NB4 (cell line): ENCODE measurements at regions not wholly inside any gene's neighbourhood (a gene's known extent, or its start where the extent isn't known, plus 50 kb on each side); places are given as distances from the start of the nearest gene placed in this dataset.

Experiments used
- DNase-seq: peaks from one replicate; pipeline ENCODE4 v3.0.0; 2010; ENCODE audit warnings: low read depth
- H3K4me3 ChIP-seq: one replicate; pipeline ENCODE4 v1.5.1; 2011; ENCODE audit warnings: mild to moderate bottlenecking, low read depth, low read length, moderate library complexity
- MYC ChIP-seq: IDR thresholded peaks from 2 replicates; pipeline ENCODE4 v1.6.1; 2011; ENCODE audit warnings: low read depth, low read length
- POLR2A ChIP-seq: IDR thresholded peaks from 2 replicates; pipeline ENCODE4 v1.6.1; 2011; ENCODE audit warnings: mild to moderate bottlenecking; ENCODE audit not compliant: insufficient read length; ENCODE audit errors: extremely low read depth
- TF ChIP-seq, protein P1 (sequence below): IDR thresholded peaks from one replicate; pipeline ENCODE4 v1.5.1; 2012; ENCODE audit warnings: low read depth, low read length
- TF ChIP-seq, protein P2 (sequence below): IDR thresholded peaks from 2 replicates; pipeline ENCODE4 v1.6.1; 2011; ENCODE audit warnings: low read depth, low read length

DNA sequence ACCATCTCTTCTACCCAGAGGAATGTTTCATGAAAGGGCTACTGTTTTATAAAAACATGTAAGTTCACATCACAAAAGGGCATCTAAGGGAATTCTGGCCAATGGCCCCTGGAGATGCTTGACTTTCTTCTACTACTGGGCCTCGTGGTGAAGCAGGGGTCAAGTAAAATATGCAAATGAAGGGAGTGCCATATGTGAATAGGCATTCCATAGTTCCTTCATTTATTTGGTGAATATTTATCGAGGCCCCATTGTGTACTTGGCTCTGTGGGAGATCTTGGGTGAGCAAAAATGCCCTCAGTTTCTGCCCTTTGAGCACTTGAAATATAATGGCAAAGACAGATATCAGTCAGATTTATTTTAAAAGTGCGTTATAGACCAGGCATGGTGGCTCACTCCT, 101.3 kb upstream of the CACNA2D3 start:
- TF ChIP-seq MYC (no peak), POLR2A (no peak)
- TF ChIP-seq, protein P1, sequence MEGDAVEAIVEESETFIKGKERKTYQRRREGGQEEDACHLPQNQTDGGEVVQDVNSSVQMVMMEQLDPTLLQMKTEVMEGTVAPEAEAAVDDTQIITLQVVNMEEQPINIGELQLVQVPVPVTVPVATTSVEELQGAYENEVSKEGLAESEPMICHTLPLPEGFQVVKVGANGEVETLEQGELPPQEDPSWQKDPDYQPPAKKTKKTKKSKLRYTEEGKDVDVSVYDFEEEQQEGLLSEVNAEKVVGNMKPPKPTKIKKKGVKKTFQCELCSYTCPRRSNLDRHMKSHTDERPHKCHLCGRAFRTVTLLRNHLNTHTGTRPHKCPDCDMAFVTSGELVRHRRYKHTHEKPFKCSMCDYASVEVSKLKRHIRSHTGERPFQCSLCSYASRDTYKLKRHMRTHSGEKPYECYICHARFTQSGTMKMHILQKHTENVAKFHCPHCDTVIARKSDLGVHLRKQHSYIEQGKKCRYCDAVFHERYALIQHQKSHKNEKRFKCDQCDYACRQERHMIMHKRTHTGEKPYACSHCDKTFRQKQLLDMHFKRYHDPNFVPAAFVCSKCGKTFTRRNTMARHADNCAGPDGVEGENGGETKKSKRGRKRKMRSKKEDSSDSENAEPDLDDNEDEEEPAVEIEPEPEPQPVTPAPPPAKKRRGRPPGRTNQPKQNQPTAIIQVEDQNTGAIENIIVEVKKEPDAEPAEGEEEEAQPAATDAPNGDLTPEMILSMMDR: no peak
- TF ChIP-seq, protein P2, sequence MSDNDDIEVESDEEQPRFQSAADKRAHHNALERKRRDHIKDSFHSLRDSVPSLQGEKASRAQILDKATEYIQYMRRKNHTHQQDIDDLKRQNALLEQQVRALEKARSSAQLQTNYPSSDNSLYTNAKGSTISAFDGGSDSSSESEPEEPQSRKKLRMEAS: no peak
- H3K4me3 ChIP-seq: no peak overlapping the region
- no peak for DNase-seq

GRCh38 chr3:54020436-54020835, 101.9 kb upstream of the CACNA2D3 start:
- no peak for DNase-seq
- no peak for TF ChIP-seq MYC
- TF ChIP-seq, protein P1: no peak
- no peak for TF ChIP-seq POLR2A
- TF ChIP-seq, protein P2: no peak
- no peak overlapping the region for H3K4me3 ChIP-seq

DNA sequence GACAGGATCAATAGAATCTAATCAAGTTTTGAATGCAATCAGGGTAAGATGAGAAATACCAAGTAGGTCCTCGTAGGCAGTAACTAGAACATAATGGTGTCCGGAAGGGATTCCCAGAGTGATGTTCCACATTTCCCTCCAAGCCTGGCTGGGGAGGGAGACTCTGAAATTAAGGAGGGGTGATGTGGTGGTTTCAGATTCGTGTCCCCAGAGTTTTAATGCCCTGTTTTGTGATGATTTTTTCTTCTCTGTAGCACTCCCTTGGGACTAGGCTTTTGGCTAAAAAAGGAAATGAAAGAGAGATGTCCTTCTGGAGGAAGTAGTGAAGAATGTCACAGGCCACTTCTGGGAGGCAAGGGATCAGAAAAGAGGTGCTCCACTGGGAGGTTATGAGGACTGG, 108.3 kb upstream of the CACNA2D3 start:
- peak; percentile 10 for DNase-seq
- TF ChIP-seq, protein P1: no peak
- TF ChIP-seq MYC: no peak
- TF ChIP-seq, protein P2: no peak
- no peak for TF ChIP-seq POLR2A
- H3K4me3 ChIP-seq: no peak overlapping the region

- DNase-seq: no peak
- no peak overlapping the region for H3K4me3 ChIP-seq
- TF ChIP-seq POLR2A (no peak), MYC (no peak)
- TF ChIP-seq, protein P1: no peak
- TF ChIP-seq, protein P2: no peak
Observed at GRCh38 chr3:54008744-54009143, 113.6 kb upstream of the CACNA2D3 start.

GRCh38 chr3:54008099-54008498, 114.3 kb upstream of the CACNA2D3 start:
- TF ChIP-seq, protein P1: no peak
- TF ChIP-seq MYC (no peak), POLR2A (no peak)
- TF ChIP-seq, protein P2: no peak
- no peak overlapping the region for H3K4me3 ChIP-seq
- no peak for DNase-seq

GRCh38 chr3:54004335-54004734, 112.7 kb upstream of the SELENOK start:
- no peak for TF ChIP-seq POLR2A
- TF ChIP-seq, protein P1: no peak
- TF ChIP-seq, protein P2: no peak
- no peak for TF ChIP-seq MYC
- DNase-seq: no peak
- no peak overlapping the region for H3K4me3 ChIP-seq
